Erythroblast (primary cell): ENCODE measurements at regions not wholly inside any gene's neighbourhood (a gene's known extent, or its start where the extent isn't known, plus 50 kb on each side); places are given as distances from the start of the nearest gene placed in this dataset.

Experiments used
- GATA1 ChIP-seq: IDR thresholded peaks from 2 replicates; pipeline ENCODE4 v1.6.1; 2011; ENCODE audit warnings: low read depth, mild to moderate bottlenecking, control low read depth, low read length, moderate library complexity
- POLR2A ChIP-seq: IDR thresholded peaks from 2 replicates; pipeline ENCODE4 v1.6.1; 2011; ENCODE audit warnings: mild to moderate bottlenecking, low read length

DNA sequence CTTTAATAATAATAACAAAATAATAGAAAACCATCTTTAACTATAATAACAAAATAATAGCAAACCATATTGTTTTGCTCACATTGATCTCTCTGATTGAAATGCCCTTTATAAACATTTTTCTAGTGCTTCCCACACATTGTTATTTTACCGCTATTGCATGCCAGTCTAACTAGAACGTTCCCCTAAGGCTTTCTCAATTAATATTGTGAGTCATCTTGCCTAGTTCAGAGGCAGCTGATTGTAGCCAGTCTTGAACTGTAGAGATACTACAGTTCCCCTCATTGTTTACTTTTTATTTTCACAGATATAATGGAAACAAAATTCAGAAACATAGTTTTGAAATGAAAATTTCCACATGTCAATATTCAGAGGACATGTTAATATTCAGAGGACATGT is 192.3 kb upstream of the ADGRL4 start:
- TF ChIP-seq POLR2A (no peak), GATA1 (no peak)
